ENCODE measurements at regions not wholly inside any gene's neighbourhood (a gene's known extent, or its start where the extent isn't known, plus 50 kb on each side); places are given as distances from the start of the nearest gene placed in this dataset.

DNA sequence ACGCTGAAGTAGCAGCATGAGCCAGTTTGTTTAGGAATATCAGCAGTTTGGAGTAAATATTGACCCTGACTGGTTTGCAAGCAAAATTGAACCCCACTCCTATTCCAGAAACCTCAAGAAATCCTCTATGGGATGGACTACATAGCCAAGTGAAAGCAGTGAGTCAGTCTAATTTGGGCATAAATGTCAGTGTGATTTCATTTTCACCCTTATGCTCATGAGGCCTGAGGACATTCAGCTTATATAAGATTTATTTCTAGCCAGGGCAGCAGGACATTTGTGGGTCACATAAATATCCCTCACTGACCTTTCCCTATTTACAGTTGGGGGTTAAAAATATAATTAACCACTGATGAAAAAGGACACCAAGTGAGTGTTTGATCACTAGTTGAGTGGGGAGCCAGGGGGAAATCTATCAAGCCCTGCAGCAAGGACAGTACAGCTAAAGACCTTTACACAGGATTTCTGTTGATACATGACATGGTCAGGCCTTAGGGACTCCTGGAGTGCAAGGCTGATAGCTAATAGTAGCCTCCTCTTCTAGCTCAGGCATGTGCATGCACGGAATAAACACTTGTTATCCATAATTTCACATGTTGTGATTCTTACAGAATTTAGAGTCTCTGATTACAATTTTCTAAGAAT, 996.9 kb upstream of the GRIA3 start:
- no peak for TF ChIP-seq EGR1 (IDR thresholded peaks at IDR 0.05)
- TF ChIP-seq, protein P1, sequence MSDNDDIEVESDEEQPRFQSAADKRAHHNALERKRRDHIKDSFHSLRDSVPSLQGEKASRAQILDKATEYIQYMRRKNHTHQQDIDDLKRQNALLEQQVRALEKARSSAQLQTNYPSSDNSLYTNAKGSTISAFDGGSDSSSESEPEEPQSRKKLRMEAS (IDR thresholded peaks at IDR 0.05) = no peak
- TF ChIP-seq EP300 (IDR thresholded peaks at IDR 0.05; ENCODE audit: borderline replicate concordance) = no peak
